ENCODE measurements at regions not wholly inside any gene's neighbourhood (a gene's known extent, or its start where the extent isn't known, plus 50 kb on each side); places are given as distances from the start of the nearest gene placed in this dataset.
A peak's percentile ranks its signal among the peaks of the same experiment; 100 is the strongest.

DNA sequence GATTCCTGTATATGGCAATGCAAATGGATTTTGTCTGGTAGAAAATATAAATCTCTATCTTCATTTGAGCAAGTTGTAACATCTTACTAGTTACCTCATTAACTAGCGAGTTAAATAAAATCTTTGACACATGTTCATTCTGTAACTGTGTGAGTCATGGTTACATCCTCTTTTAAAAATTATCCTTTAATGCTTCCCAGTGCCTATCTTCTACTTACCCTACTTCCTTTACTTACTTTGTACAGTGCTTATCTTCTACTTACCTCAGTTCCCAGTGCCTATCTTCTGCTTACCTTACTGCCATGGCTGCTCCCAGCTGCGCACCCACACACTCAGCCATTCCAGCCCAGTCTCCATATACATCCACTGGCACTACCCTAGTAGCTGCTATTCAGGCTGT, 71.9 kb upstream of the GOLGA8B start:
- Histone ChIP-seq H2AFZ (ENCODE audit: low read depth, low read length) (no peak overlapping the region), H3K4me3 (replicated peaks in 1 of 3; ENCODE audit: insufficient read depth in 1 of 3, low read depth in 1 of 3, low read length in 3 of 3) (no peak overlapping the region), H3K27me3 (ENCODE audit: control insufficient read depth in 2 of 2, insufficient read depth in 2 of 2, low read length in 2 of 2) (no peaks in the 10 kb centered on the region), H3K9me1 (replicated peaks; ENCODE audit: control insufficient read depth, extremely low read depth, insufficient read depth, low read length) (no peaks in the 10 kb centered on the region), H3K4me2 (ENCODE audit: insufficient read depth, low read length) (no peak overlapping the region), H3K79me2 (ENCODE audit: control insufficient read depth, insufficient read depth, low read length) (no peaks in the 10 kb centered on the region), H3K4me1 (ENCODE audit: control insufficient read depth, extremely low read depth, insufficient read depth, low read length) (peaks cover 13% of the 10 kb centered on the region), H3K9me3 (replicated peaks; ENCODE audit: control insufficient read depth, insufficient read depth, low read length) (no peaks in the 10 kb centered on the region), H3K9ac (replicated peaks; ENCODE audit: extremely low read depth, insufficient read depth, low read length) (no peak overlapping the region), H3K27ac (ENCODE audit: insufficient read depth, low read depth, low read length) (no peak overlapping the region), H3K36me3 (ENCODE audit: control insufficient read depth in 2 of 2, extremely low read depth in 1 of 2, insufficient read depth in 2 of 2, low read length in 2 of 2) (no peaks in the 10 kb centered on the region), H4K20me1 (replicated peaks; ENCODE audit: control insufficient read depth, extremely low read depth, insufficient read depth, low read length) (no peaks in the 10 kb centered on the region)
- BruUV-seq (replicated peaks), result no TSS peak
- ChIA-PET CTCF (interaction anchor here (0.7 to 1.5 kb wide), 2 partner anchors 15 to 17 kb away, joined by 3 read pairs; no protein-coding TSS in a partner anchor), POLR2A (no interaction called here)
- dilution Hi-C loops (cut with MboI; ENCODE audit: extremely low pct_ligation_motif_present, low sequenced_read_pairs) (no loop called here), intact Hi-C loops (cut with micrococcal nuclease) (no loop called here)
- TF ChIP-seq POLR2A (IDR thresholded peaks at IDR 0.05; ENCODE audit: low read depth, low read length) (no peak), GATA2 (IDR thresholded peaks at IDR 0.05; ENCODE audit: insufficient read depth, insufficient read length, low read depth, low read length) (no peak), FOS (IDR thresholded peaks at IDR 0.05; ENCODE audit: borderline replicate concordance, insufficient read depth, low read length) (peak; percentile 37)
- FAIRE-seq, result no peak
- DNase-seq (ENCODE audit: low read depth, low spot score), result no peak

GRCh38 chr15:34654625-34655024, 71.2 kb upstream of the GOLGA8B start:
- no TSS peak for BruUV-seq (replicated peaks)
- Histone ChIP-seq H3K79me2 (ENCODE audit: control insufficient read depth, insufficient read depth, low read length) (no peaks in the 10 kb centered on the region), H3K4me1 (ENCODE audit: control insufficient read depth, extremely low read depth, insufficient read depth, low read length) (peaks cover 13% of the 10 kb centered on the region), H3K27me3 (ENCODE audit: control insufficient read depth in 2 of 2, insufficient read depth in 2 of 2, low read length in 2 of 2) (no peaks in the 10 kb centered on the region), H3K9ac (replicated peaks; ENCODE audit: extremely low read depth, insufficient read depth, low read length) (no peak overlapping the region), H3K27ac (ENCODE audit: insufficient read depth, low read depth, low read length) (no peak overlapping the region), H3K36me3 (ENCODE audit: control insufficient read depth in 2 of 2, extremely low read depth in 1 of 2, insufficient read depth in 2 of 2, low read length in 2 of 2) (no peaks in the 10 kb centered on the region), H4K20me1 (replicated peaks; ENCODE audit: control insufficient read depth, extremely low read depth, insufficient read depth, low read length) (no peaks in the 10 kb centered on the region), H3K9me1 (replicated peaks; ENCODE audit: control insufficient read depth, extremely low read depth, insufficient read depth, low read length) (no peaks in the 10 kb centered on the region), H3K9me3 (replicated peaks; ENCODE audit: control insufficient read depth, insufficient read depth, low read length) (no peaks in the 10 kb centered on the region), H3K4me2 (ENCODE audit: insufficient read depth, low read length) (no peak overlapping the region), H2AFZ (ENCODE audit: low read depth, low read length) (no peak overlapping the region), H3K4me3 (replicated peaks in 1 of 3; ENCODE audit: insufficient read depth in 1 of 3, low read depth in 1 of 3, low read length in 3 of 3) (no peak overlapping the region)
- ChIA-PET POLR2A (interaction anchor here (0.6 kb wide), 1 partner anchor 13 kb away, joined by 7 read pairs; no protein-coding TSS in a partner anchor), CTCF (interaction anchor here (1.5 kb wide), 1 partner anchor 17 kb away, joined by 3 read pairs; no protein-coding TSS in a partner anchor)
- dilution Hi-C loops (cut with MboI; ENCODE audit: extremely low pct_ligation_motif_present, low sequenced_read_pairs), result no loop called here
- DNase-seq (ENCODE audit: low read depth, low spot score) (no peak), FAIRE-seq (no peak)
- intact Hi-C loops (cut with micrococcal nuclease), result no loop called here
- TF ChIP-seq, protein P1, sequence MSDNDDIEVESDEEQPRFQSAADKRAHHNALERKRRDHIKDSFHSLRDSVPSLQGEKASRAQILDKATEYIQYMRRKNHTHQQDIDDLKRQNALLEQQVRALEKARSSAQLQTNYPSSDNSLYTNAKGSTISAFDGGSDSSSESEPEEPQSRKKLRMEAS (IDR thresholded peaks at IDR 0.05; ENCODE audit: insufficient read depth, insufficient read length), result no peak
- TF ChIP-seq POLR2AphosphoS5 (IDR thresholded peaks at IDR 0.05; ENCODE audit: insufficient read depth, low read depth, low read length), result no peak
- TF ChIP-seq FOS (IDR thresholded peaks at IDR 0.05; ENCODE audit: borderline replicate concordance, insufficient read depth, low read length), result no peak
- no peak for TF ChIP-seq MYC (IDR thresholded peaks at IDR 0.05; ENCODE audit: low read depth, low read length)
- TF ChIP-seq JUN (IDR thresholded peaks at IDR 0.05; ENCODE audit: borderline replicate concordance, insufficient read depth, insufficient read length, low read depth), result no peak
- TF ChIP-seq EZH2 (IDR thresholded peaks at IDR 0.05; ENCODE audit: borderline replicate concordance, low read depth, low read length, severe bottlenecking), result no peak
- TF ChIP-seq GATA2 (IDR thresholded peaks at IDR 0.05; ENCODE audit: insufficient read depth, insufficient read length, low read depth, low read length), result no peak
- TF ChIP-seq POLR2A (IDR thresholded peaks at IDR 0.05; ENCODE audit: low read depth, low read length), result no peak
- no peak for TF ChIP-seq CTCF (IDR thresholded peaks at IDR 0.05; ENCODE audit: extremely low read depth in 1 of 2, insufficient read depth in 1 of 2, low read depth in 1 of 2, low read length in 2 of 2)
